ENCODE measurements at regions not wholly inside any gene's neighbourhood (a gene's known extent, or its start where the extent isn't known, plus 50 kb on each side); places are given as distances from the start of the nearest gene placed in this dataset.

DNA sequence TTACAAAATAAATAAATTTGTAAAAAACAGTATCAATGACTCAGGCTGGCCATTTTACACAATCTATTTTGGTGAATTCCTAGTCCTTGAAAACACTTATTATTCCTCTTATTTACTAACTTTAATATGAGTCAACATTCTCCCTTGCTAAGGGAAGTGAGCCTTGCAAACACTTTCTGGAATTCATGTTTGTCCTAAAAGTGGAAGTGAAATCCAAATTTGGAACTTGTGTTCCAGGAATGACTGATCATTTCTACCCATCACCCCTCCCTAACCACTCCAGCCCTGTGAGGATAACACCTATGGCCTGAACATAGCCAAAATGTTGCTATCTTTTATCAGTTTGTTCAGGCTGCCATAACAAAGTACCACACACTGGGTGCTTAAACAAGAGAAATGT lies 83.1 kb downstream of the OR5AK2 start:
- DNase-seq (ENCODE audit: low spot score) = no peak
- Histone ChIP-seq H3K4me3 (no peak overlapping the region), H3K27ac (peak overlapping the region; percentile 68 to 77)
- TF ChIP-seq, protein P1, sequence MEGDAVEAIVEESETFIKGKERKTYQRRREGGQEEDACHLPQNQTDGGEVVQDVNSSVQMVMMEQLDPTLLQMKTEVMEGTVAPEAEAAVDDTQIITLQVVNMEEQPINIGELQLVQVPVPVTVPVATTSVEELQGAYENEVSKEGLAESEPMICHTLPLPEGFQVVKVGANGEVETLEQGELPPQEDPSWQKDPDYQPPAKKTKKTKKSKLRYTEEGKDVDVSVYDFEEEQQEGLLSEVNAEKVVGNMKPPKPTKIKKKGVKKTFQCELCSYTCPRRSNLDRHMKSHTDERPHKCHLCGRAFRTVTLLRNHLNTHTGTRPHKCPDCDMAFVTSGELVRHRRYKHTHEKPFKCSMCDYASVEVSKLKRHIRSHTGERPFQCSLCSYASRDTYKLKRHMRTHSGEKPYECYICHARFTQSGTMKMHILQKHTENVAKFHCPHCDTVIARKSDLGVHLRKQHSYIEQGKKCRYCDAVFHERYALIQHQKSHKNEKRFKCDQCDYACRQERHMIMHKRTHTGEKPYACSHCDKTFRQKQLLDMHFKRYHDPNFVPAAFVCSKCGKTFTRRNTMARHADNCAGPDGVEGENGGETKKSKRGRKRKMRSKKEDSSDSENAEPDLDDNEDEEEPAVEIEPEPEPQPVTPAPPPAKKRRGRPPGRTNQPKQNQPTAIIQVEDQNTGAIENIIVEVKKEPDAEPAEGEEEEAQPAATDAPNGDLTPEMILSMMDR (IDR thresholded peaks at IDR 0.05) = no peak

DNA sequence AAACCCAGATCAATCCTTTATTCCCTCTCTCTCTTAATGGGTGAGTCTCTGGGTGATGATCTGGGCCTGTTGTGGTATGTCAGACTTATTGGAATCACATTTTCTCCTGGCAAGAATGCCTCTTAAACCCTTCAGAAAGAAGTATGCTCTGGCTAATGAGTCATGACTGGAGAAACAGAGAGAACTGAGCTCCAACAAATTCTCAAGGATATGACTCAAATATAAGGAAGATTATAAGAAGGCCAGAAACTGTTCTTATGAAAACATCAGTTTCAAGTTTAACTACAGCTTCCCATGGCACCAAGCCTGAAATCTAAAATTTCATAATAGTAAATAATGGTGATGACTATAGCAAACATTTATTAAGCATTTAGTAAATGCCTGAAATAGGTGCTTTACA lies 83.9 kb downstream of the OR5AK2 start:
- no peak overlapping the region for H3K4me3 ChIP-seq
- H3K27ac ChIP-seq = peak overlapping the region; percentile 68 to 77
- TF ChIP-seq, protein P1 (IDR thresholded peaks at IDR 0.05) = no peak
- DNase-seq (ENCODE audit: low spot score) = no peak

DNA sequence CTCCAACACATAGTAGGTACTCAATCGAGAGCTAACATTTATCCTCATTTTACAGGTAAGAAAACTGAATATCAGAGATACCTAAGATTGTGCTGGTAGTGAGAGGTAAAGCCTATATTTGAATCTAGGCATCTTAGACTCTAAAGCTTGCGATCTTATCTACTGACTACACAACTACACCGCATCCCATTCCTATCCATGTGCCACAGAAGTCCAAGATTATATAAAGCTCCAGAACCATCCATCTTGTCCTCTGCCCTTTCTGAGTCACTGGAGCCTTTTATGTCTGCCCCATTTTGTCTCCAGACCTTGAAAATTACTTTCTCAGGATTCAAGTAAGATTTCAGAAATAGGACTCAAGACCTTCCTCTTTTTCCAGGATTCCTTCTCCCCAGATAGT lies 84.4 kb downstream of the OR5AK2 start:
- TF ChIP-seq, protein P1 (IDR thresholded peaks at IDR 0.05) = no peak
- H3K27ac ChIP-seq = peak overlapping the region; percentile 39 to 74
- DNase-seq (ENCODE audit: low spot score) = no peak
- H3K4me3 ChIP-seq = no peak overlapping the region

DNA sequence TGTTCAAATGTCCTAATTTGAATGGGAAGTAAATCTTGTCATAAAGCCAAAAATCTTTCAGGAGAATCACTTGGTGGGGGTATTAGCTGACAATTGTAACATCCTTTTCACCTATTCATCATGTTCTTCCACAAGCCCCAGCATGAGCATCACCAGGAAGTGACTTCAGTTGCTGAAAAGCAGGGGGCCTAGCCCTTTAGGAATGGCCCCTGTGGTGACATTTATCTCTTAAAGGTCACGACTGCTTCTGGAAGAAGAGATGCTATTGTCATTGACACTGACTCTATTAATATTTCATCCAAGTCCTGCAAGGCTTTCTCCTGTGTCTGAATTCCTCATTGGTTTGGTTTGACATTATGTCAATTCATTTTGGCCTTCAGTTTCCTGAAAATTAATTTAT lies 92.6 kb downstream of the OR5AK2 start:
- TF ChIP-seq, protein P1 (IDR thresholded peaks at IDR 0.05) = no peak
- Histone ChIP-seq H3K4me3 (no peak overlapping the region), H3K27ac (no peak overlapping the region)
- no peak for DNase-seq (ENCODE audit: low spot score)

DNA sequence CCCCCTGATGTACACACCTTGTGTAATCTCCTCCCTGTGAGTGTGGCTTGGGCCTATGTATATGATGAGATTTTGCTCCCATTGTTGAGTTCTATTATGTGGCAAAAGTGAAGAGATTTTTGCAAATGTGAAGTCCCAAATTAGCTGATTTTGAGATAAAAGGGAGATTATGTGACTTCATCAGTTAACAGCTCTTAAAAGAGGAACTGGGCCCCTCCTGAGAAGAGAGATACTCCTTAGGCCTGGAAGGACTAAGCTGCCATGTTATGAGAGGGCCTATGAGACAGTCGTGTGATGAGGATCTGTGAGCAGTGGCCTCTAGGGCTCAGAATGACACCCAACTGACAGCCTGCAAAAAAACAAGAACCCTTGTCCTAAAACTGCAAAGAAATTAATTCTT lies 93.4 kb downstream of the OR5AK2 start:
- TF ChIP-seq, protein P1 (IDR thresholded peaks at IDR 0.05) = no peak
- no peak overlapping the region for H3K27ac ChIP-seq
- no peak for DNase-seq (ENCODE audit: low spot score)

DNA sequence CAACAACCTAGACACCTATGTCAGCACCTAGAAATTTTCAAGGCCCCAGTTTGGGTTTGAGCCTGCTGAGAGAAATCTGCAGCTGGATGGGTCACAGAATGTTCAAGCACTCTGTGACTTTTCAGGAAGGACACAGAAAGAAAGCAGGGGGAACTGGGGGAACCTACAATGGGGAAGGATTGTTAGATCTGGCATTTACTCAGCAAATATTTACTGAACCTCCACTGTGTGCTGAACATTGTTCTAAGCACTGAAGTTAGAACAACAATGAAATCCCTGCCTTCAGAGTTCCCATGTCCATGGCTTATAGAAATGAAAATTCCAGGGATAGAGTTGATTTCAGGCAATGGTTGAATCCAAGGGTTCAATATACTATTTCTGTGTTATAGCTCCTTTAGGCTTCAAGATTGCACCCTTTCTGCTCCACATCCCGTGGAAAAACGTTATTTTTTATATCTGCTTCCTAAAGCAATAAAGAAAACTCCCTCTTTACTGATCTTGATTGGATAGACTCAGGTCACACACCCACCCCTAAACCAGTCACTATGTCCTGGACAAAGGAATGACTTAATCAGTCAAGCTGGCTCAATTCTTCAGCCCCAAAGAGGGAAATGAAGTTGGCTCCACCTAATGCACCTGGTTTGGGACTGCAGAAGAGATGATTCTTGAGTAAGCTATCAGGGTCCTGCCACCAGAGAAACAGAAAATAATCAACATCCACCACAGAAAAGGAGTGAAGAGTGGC lies 95.1 kb downstream of the OR5AK2 start:
- DNase-seq (ENCODE audit: low spot score) = no peak
- H3K27ac ChIP-seq = no peak overlapping the region
- TF ChIP-seq, protein P1 (IDR thresholded peaks at IDR 0.05) = no peak
- no peak overlapping the region for H3K4me3 ChIP-seq

More for the DNA sequence above, 93.4 kb downstream of the OR5AK2 start:
- no peak overlapping the region for H3K4me3 ChIP-seq

DNA sequence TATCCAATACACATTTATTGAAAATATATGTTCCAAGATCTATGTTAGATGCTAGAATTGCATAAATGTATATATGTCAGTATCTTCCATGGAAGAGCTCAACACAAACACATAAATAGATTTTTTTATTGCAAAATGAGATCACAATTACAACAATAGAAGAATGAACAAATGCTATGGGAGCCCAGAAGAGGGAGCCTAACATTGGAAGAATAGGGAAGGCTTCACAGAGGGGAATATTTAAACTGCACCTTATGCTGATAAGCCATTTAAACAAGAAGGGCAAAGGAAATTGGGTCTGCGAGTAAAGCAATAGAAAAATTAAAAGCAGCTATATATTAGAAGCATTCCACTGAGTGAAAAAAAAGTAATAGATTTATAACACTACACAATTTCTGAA lies 96.1 kb upstream of the LRRC55 start:
- Histone ChIP-seq H3K4me3 (no peak overlapping the region), H3K27ac (no peak overlapping the region)
- TF ChIP-seq, protein P1 (IDR thresholded peaks at IDR 0.05) = no peak
- DNase-seq (ENCODE audit: low spot score) = no peak

Data from coronary artery (tissue), 2 donors.